Karpas-422 (cell line): ENCODE measurements at regions not wholly inside any gene's neighbourhood (a gene's known extent, or its start where the extent isn't known, plus 50 kb on each side); places are given as distances from the start of the nearest gene placed in this dataset.

Experiments
- DNase-seq: peaks from one replicate; pipeline ENCODE4 v3.0.0-alpha.2; 2015
- H2AFZ ChIP-seq: fragments of 200-600 bp; sonication (generic); 2 replicates; pipeline ENCODE4 v1.6.1; 2014; ENCODE audit warnings: antibody characterized with exemption, low read length, mixed read lengths
- H3K27ac ChIP-seq: fragments of 200-600 bp; sonication (generic); 2 replicates; pipeline ENCODE4 v1.5.1; 2014; ENCODE audit warnings: mild to moderate bottlenecking, low read length, moderate library complexity
- H3K27me3 ChIP-seq: fragments of 200-600 bp; sonication (generic); 2 replicates; pipeline ENCODE4 v1.6.1; 2014; ENCODE audit warnings: low read length, mixed read lengths
- H3K36me3 ChIP-seq: fragments of 200-600 bp; sonication (generic); 2 replicates; pipeline ENCODE4 v1.6.1; 2014; ENCODE audit warnings: low read length, mixed read lengths; ENCODE audit not compliant: insufficient read depth
- H3K4me1 ChIP-seq: fragments of 200-600 bp; sonication (generic); 2 replicates; pipeline ENCODE4 v1.6.1; 2014; ENCODE audit warnings: mild to moderate bottlenecking, low read length, mixed read lengths
- H3K4me2 ChIP-seq: fragments of 200-600 bp; sonication (generic); 2 replicates; pipeline ENCODE4 v1.6.1; 2014; ENCODE audit warnings: low read length, low read depth, mild to moderate bottlenecking; ENCODE audit not compliant: poor library complexity, severe bottlenecking
- H3K4me3 ChIP-seq: fragments of 200-600 bp; sonication (generic); 2 replicates; pipeline ENCODE4 v1.5.1; 2014; ENCODE audit warnings: mild to moderate bottlenecking, antibody characterized with exemption, low read length, mixed read lengths
- H3K79me2 ChIP-seq: fragments of 200-600 bp; sonication (generic); 2 replicates; pipeline ENCODE4 v1.6.1; 2014; ENCODE audit warnings: mild to moderate bottlenecking, low read length, mixed read lengths
- H3K9ac ChIP-seq: fragments of 200-600 bp; sonication (generic); 2 replicates; pipeline ENCODE4 v1.6.0; 2014; ENCODE audit warnings: low read length
- H3K9me2 ChIP-seq: fragments of 200-600 bp; sonication (generic), shearing (Covaris generic); replicated peaks from 2 replicates; pipeline ENCODE4 v1.6.0; 2014; ENCODE audit warnings: mild to moderate bottlenecking, low read length, moderate library complexity; ENCODE audit not compliant: insufficient read depth
- H3K9me3 ChIP-seq: fragments of 300-700, 200-600 bp; sonication (generic); 2 replicates; pipeline ENCODE4 v1.6.1; 2014; ENCODE audit warnings: low read length, mixed read lengths
- H4K20me1 ChIP-seq: fragments of 200-600 bp; sonication (generic); 2 replicates; pipeline ENCODE4 v1.6.1; 2014; ENCODE audit warnings: mild to moderate bottlenecking, antibody characterized with exemption, low read length, low read depth; ENCODE audit not compliant: insufficient read depth

DNA sequence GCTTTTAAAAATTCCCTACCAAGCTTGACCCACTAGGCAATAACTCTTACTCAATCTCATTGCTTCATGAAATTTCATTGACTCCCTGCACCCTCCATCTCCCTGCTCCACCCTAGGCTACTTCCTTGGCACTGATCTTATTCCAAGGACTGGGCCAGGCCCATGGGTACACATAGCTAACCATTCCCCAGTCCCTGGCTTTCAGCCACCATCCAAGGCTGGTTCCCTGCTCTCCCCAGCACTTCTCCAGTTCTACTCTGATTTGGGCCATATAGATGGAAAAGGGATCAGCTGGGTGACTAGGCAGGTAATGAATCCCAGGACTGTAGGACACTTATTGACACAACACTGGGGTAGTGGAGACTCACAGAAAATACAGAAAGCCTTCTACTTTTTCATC, 88.1 kb upstream of the NEO1 start:
- H3K27ac ChIP-seq, result no peak overlapping the region

DNA sequence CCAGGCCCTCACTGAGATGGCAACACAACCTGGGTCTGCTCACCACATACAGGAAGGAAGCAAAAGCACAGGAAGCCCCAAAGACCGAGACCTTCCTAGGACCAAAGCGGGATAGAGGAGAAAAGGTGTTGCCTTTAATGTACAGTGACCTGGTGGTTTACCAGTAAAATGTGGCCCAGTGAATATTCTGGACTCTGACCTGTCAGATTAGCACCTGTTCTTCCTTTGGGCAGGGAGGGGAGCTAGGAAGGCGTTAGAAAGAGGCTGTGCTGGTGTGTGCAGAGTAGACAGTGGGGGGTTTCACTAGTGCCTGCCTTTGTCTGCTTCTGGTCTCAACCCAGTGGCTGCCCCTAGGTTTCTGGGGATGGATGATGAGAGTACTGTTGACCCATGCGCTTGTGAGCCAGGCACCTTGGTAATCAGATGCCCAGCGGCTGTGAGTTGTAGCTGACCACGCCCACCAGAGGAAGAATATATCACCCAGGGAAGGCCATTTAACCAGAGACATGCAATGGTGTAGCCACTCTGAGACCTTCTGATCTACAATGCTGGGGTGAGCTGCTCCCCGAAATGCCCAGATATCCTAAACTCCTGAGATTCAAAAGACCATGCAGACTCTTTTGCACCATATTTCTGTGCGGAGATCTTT, 90.1 kb upstream of the NEO1 start:
- Histone ChIP-seq H2AFZ (no peak overlapping the region), H3K36me3 (no peaks in the 10 kb centered on the region), H3K4me3 (no peak overlapping the region), H3K27me3 (no peaks in the 10 kb centered on the region), H4K20me1 (no peaks in the 10 kb centered on the region), H3K4me2 (no peak overlapping the region), H3K9me2 (no peaks in the 10 kb centered on the region), H3K4me1 (no peaks in the 10 kb centered on the region), H3K9ac (no peak overlapping the region), H3K79me2 (no peaks in the 10 kb centered on the region), H3K27ac (no peak overlapping the region), H3K9me3 (no peaks in the 10 kb centered on the region)
- no peak for DNase-seq

More for the DNA sequence above, 88.1 kb upstream of the NEO1 start:
- no peaks in the 10 kb centered on the region for H3K36me3 ChIP-seq
- no peaks in the 10 kb centered on the region for H3K4me1 ChIP-seq
- H3K9me3 ChIP-seq, result no peaks in the 10 kb centered on the region
- no peak for DNase-seq
- no peaks in the 10 kb centered on the region for H3K9me2 ChIP-seq
- no peak overlapping the region for H2AFZ ChIP-seq
- no peak overlapping the region for H3K9ac ChIP-seq
- no peak overlapping the region for H3K4me2 ChIP-seq
- H4K20me1 ChIP-seq, result no peaks in the 10 kb centered on the region
- no peaks in the 10 kb centered on the region for H3K79me2 ChIP-seq
- no peaks in the 10 kb centered on the region for H3K27me3 ChIP-seq
- no peak overlapping the region for H3K4me3 ChIP-seq

DNA sequence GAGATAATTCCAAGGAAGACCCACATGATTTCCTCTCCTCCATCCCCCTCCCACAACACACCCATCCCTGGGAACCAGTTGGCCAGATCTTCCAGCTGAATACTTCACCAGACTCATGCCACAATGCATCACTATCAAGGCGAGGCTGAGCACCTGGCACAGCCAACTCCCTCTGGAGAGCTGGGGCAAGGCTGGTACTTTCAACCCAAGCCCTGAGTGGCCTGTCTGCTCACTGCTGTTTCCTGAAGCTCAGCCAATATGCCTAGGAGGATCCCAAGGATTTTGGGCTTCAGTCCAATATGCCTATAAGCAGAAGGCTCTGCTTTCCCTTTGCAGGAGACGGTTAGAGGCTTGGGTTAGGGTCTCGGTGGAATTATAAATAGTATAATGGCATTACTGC, 90.9 kb upstream of the NEO1 start:
- Histone ChIP-seq H3K79me2 (no peaks in the 10 kb centered on the region), H3K36me3 (no peaks in the 10 kb centered on the region)
- no peak for DNase-seq

DNA sequence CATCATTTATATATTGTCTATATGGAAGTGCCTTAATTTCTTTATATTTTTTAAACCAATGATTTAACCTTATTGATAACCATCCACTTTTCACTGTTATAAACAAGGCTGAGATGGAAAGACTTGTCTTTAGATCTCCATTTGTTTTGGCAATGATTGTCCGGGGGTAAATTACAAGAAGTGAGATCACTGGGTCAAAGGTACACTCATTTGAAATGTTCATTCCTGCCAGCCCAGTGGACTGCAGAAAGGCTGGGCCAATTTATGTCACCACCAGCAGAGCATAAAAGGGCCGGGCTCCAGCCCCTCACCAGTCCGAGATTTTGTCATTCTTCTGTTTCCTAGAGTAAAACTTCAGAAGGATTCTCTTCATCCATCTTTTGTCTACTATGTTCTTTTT, 93.6 kb upstream of the NEO1 start:
- no peaks in the 10 kb centered on the region for H3K9me3 ChIP-seq
- no peak overlapping the region for H3K27ac ChIP-seq
- no peak for DNase-seq
- no peak overlapping the region for H3K4me2 ChIP-seq
- no peaks in the 10 kb centered on the region for H3K4me1 ChIP-seq
- H3K4me3 ChIP-seq, result no peak overlapping the region
- H3K9ac ChIP-seq, result no peak overlapping the region
- no peaks in the 10 kb centered on the region for H4K20me1 ChIP-seq
- H3K79me2 ChIP-seq, result no peaks in the 10 kb centered on the region
- no peak overlapping the region for H2AFZ ChIP-seq
- no peaks in the 10 kb centered on the region for H3K27me3 ChIP-seq
- H3K9me2 ChIP-seq, result no peaks in the 10 kb centered on the region
- H3K36me3 ChIP-seq, result no peaks in the 10 kb centered on the region

More for the DNA sequence above, 90.9 kb upstream of the NEO1 start:
- Histone ChIP-seq H3K9ac (no peak overlapping the region), H4K20me1 (no peaks in the 10 kb centered on the region), H3K9me2 (no peaks in the 10 kb centered on the region), H3K4me1 (no peaks in the 10 kb centered on the region), H3K9me3 (no peaks in the 10 kb centered on the region), H3K4me3 (no peak overlapping the region), H3K27me3 (no peaks in the 10 kb centered on the region), H3K27ac (no peak overlapping the region), H2AFZ (no peak overlapping the region), H3K4me2 (no peak overlapping the region)

DNA sequence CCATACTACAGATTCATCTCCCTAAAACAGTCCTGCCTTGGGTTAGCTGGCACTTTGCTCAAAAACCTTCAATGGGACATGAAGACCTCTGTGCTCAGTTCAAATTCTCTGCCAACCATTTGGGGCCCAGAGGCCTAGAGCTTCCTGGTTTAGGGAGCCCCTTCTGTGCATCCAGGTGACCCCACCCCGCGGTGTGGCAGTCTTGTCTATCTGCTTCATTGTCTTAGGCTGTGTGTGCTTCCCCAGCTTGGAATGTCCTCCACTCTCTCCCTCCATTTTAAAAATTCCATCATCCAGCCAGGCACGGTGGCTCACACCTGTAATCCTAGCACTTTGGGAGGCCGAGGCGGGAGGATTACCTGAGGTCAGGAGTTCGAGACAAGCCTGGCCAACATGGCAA, 99.0 kb upstream of the NEO1 start:
- Histone ChIP-seq H3K9me3 (peaks cover 3% of the 10 kb centered on the region; the same call in 1 of the 2 replicates), H3K9me2 (no peaks in the 10 kb centered on the region), H3K4me1 (no peaks in the 10 kb centered on the region), H3K36me3 (no peaks in the 10 kb centered on the region), H3K27me3 (no peaks in the 10 kb centered on the region), H4K20me1 (no peaks in the 10 kb centered on the region), H3K4me2 (no peak overlapping the region), H3K27ac (no peak overlapping the region), H3K9ac (no peak overlapping the region), H3K79me2 (no peaks in the 10 kb centered on the region), H3K4me3 (no peak overlapping the region), H2AFZ (no peak overlapping the region)
- DNase-seq, result no peak

DNA sequence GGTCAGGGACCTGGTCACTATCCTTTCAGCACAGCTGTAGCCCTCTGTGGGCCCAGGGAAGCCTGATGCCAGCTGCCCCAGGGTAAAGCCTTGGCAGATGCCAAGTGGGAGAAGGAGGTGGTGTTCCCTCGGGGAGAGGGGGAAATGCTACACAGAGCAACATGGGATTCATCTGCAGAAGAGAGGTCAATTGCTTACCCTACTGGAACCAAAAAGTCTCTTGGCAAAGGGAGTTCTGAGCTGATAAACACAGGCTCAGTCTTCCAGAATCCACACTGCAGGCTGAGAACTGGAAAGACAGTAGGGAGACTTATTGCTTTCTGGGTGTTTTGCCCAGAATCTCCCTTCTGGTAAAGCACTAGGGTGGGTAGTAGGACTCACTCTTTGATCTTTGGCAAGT, 100.1 kb upstream of the NEO1 start:
- H3K27me3 ChIP-seq, result no peaks in the 10 kb centered on the region
- H3K4me3 ChIP-seq, result no peak overlapping the region
- H3K36me3 ChIP-seq, result no peaks in the 10 kb centered on the region
- H3K27ac ChIP-seq, result no peak overlapping the region
- no peak overlapping the region for H3K9ac ChIP-seq
- H3K4me1 ChIP-seq, result no peaks in the 10 kb centered on the region
- H3K79me2 ChIP-seq, result no peaks in the 10 kb centered on the region
- no peak for DNase-seq
- H2AFZ ChIP-seq, result no peak overlapping the region
- no peak overlapping the region for H3K4me2 ChIP-seq
- H3K9me3 ChIP-seq, result peaks cover 8% of the 10 kb centered on the region
- no peaks in the 10 kb centered on the region for H3K9me2 ChIP-seq
- H4K20me1 ChIP-seq, result no peaks in the 10 kb centered on the region

DNA sequence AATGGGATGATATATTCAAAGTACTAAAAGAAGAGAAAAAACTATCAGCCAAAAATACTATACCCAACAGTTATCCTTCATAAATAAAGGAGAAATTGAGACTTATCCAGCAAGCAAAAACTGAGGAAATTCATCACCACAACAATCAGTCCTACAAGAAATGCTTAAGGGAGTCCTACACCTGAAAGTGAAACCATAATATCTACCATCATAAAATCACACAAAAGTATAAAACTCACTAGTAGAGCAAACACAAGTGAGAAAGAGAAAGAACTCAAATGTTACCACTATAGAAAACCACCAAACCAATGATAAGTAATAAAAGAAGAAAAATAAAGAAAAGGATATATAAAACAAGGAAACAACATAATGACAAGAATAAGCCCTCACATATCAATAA, 103.6 kb upstream of the NEO1 start:
- no peak overlapping the region for H3K27ac ChIP-seq
- H3K4me1 ChIP-seq, result no peaks in the 10 kb centered on the region
- H4K20me1 ChIP-seq, result no peaks in the 10 kb centered on the region
- no peak overlapping the region for H3K4me3 ChIP-seq
- no peak overlapping the region for H2AFZ ChIP-seq
- H3K79me2 ChIP-seq, result no peaks in the 10 kb centered on the region
- no peaks in the 10 kb centered on the region for H3K36me3 ChIP-seq
- H3K9me3 ChIP-seq, result peaks cover 16% of the 10 kb centered on the region
- no peak overlapping the region for H3K4me2 ChIP-seq
- no peak for DNase-seq
- no peaks in the 10 kb centered on the region for H3K27me3 ChIP-seq
- no peak overlapping the region for H3K9ac ChIP-seq
- H3K9me2 ChIP-seq, result no peaks in the 10 kb centered on the region

DNA sequence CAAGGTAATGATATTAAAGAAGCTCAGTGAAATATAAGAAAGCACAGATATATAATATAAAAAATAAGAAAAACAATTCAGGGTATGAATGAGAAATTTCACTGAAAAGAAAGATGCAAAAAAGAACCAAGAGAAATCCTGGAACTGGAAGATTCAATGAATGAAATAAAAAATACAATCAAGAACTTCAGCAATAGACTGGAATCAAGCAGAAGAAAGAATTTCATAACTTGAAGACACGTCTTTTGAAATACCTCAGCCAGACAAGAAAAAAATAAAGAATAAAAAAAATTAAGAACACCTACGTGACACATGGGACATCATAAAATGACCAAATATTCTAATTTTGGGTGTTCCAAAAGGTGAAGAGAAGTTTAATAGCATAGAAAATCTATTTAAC, 104.6 kb upstream of the NEO1 start:
- Histone ChIP-seq H3K9me2 (no peaks in the 10 kb centered on the region), H3K9me3 (peaks cover 16% of the 10 kb centered on the region), H3K4me3 (no peak overlapping the region), H3K27ac (no peak overlapping the region), H3K27me3 (no peaks in the 10 kb centered on the region), H3K4me1 (no peaks in the 10 kb centered on the region), H3K79me2 (no peaks in the 10 kb centered on the region), H3K9ac (no peak overlapping the region), H4K20me1 (no peaks in the 10 kb centered on the region), H2AFZ (no peak overlapping the region), H3K36me3 (no peaks in the 10 kb centered on the region), H3K4me2 (no peak overlapping the region)
- DNase-seq, result no peak

DNA sequence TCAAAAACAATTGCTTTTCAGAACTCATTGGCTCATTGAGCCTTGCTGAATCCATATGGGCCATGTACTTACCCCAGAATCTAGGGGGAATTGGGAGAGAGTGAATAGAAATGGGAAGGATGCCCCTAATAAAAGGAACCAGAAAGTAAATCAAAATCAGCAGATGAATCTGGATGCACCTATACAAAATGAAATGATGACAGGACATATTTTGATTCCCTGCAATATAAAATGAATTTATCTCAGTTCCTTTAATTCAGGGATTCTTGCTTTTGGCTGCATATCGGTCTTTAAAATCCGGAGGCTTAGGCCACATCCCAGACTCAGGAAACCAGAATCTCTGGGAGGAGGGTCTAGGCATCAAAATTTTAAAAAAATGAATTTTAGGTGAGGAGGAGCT, 107.7 kb upstream of the NEO1 start:
- no peaks in the 10 kb centered on the region for H3K79me2 ChIP-seq
- no peaks in the 10 kb centered on the region for H3K27me3 ChIP-seq
- H3K4me3 ChIP-seq, result no peak overlapping the region
- no peaks in the 10 kb centered on the region for H4K20me1 ChIP-seq
- H3K36me3 ChIP-seq, result no peaks in the 10 kb centered on the region
- no peak overlapping the region for H2AFZ ChIP-seq
- no peak for DNase-seq
- no peaks in the 10 kb centered on the region for H3K4me1 ChIP-seq
- H3K9me3 ChIP-seq, result peaks cover 16% of the 10 kb centered on the region
- H3K9me2 ChIP-seq, result no peaks in the 10 kb centered on the region
- no peak overlapping the region for H3K9ac ChIP-seq
- no peak overlapping the region for H3K27ac ChIP-seq
- no peak overlapping the region for H3K4me2 ChIP-seq
